Activated CD4-positive, alpha-beta T cell treated with anti-CD3 and anti-CD28 coated beads, Interleukin-2, Interleukin-6, amounts not matched to agents 100 ng/mL and 50 ng/mL, durations not matched to agents 16 hours and 8 hours (primary cell): ENCODE measurements at regions not wholly inside any gene's neighbourhood (a gene's known extent, or its start where the extent isn't known, plus 50 kb on each side); places are given as distances from the start of the nearest gene placed in this dataset.
A peak's percentile ranks its signal among the peaks of the same experiment; 100 is the strongest.

ENCODE experiments used
- DNase-seq: peaks from one replicate; pipeline ENCODE4 v3.0.0-alpha.2; 2020

DNA sequence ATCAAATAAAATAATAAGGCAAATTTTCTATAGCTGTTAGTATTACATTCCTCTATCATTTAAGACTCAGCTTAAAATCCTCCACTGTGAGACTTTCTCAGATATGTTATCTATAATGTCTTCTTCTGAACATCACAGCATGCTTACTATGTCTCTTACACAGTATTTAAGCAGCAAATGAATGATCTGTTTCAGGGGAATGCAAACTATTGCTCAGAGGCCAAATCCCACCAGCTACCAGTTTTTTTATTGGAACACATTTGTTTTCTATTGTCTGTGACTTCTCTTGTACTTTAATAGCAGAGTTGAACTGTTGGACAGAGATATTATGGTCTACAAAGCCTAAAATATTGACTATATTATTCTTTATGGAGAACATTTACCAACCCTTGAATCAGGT is 59.6 kb downstream of the C3orf38 start:
- no peak for DNase-seq

DNA sequence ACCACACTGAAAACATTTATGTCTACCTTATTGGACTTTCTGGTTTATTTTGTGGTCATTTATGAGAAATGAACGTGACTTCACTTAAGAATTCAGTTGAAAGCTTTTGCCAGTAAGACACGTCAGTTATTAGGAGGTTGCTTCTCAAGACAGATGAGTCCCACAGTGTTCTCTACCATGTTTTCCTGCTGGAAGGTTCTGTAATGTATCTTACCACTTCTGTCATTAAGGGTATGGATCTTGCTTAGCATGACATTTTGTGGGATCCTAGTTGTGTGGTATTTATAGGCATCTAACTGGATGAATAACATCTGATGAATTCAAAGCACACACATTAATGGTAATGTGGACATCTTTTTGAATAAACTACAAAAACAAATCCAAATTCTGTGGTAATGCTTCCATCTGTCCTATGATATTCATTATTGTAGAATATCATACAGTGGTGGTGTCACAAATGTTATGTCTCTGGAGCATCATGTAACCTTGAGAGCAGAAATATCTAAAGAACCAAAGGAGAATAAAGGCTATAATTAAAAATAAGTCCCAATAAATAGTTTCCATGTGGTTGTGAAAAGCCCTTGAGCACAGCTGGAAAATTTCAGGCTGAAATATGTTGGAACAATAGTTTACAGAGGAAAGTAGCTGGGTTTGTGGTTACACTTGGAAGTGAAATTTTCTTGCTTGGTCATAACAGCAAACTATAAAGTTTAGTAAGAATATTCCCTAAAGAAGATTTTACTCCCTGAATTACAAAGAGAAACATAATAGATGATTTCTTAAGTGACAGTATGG is 61.5 kb downstream of the C3orf38 start:
- no peak for DNase-seq

DNA sequence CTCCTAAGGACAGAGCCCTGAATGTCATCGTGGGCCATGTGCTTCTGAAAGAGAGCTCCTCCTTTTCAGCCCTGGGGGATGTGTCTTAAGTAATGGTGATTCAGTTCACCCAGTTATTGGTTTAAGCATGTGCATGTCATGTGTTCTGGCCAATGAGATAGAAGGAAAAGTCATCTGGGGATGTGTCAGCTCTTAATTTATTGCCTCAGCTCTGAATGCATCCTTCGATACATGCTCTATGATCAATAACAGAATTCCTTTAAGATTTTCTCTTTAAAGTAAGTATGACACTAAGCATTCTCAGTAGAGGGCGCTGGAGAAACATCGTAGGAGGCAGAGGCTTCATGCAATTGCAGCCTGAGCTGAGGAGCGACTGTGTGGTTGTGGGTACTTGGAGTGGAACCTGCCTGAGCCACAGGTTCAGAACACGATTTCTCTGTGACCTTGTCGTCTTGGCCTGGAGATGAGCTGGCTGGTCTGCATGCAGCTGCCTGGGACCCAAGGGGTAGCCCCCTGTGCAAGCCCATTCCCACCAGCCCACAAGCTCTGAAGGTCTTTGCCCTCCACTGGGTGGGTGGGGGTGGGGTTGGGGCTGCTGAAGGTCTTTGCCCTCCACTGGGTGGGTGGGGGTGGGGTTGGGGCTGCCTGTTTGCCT is 69.5 kb downstream of the C3orf38 start:
- DNase-seq, result peak; percentile 41

DNA sequence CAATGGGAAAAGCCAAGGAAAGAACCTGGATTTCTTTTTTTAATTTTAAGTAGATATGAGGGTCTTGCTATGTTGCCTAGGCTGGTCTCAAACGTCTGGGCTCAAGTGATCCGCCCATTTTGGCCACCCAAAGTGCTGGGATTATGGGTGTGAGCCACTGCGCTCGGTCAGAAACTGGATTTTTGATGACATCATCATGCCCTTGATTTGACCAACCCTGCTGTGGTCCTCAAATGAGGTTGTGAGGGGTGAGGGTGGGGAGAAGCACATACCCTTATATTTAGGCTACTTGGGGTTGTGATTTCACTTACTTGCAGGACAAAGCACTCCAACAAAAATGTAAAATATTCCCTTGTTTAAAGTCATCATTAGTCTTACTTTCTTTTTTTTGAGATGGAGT is 70.4 kb downstream of the C3orf38 start:
- no peak for DNase-seq

DNA sequence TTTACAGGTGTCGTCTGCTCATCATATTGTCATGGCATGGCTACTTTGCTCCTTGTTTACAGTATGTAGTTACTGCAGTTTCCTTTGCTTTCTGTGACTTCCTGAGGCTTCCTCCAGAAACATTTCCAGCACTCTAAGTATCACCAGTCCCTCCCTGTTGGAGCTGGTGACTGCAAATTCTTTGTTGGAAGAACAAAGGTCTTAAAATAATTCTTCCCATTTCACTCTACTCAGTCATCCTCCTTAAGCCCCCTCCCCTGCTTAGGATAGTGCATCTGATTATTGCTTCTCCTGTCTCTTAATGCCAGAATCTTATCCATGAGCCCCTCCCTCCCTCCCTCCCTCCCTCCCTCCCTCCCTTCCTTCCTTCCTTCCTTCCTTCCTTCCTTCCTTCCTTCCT is 72.0 kb downstream of the C3orf38 start:
- DNase-seq, result no peak

DNA sequence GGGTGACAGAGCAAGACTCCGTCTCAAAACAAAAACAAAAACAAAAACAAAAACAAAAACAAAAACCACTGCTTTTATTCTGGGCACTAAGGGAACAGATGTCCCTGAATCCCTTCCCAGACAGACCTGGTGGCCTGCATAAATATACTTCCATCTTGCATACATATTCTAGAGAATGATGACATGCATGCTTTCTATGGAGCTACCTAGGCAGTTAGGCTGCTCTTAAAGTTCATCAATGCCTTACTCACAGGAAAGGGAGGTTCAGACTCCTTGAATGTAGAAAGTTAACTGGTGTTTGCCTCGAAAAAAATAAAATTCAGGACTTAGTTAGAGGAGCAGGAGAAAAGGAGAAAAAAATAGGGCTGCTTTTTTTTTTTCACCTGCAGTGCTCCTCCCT is 72.6 kb downstream of the C3orf38 start:
- no peak for DNase-seq

DNA sequence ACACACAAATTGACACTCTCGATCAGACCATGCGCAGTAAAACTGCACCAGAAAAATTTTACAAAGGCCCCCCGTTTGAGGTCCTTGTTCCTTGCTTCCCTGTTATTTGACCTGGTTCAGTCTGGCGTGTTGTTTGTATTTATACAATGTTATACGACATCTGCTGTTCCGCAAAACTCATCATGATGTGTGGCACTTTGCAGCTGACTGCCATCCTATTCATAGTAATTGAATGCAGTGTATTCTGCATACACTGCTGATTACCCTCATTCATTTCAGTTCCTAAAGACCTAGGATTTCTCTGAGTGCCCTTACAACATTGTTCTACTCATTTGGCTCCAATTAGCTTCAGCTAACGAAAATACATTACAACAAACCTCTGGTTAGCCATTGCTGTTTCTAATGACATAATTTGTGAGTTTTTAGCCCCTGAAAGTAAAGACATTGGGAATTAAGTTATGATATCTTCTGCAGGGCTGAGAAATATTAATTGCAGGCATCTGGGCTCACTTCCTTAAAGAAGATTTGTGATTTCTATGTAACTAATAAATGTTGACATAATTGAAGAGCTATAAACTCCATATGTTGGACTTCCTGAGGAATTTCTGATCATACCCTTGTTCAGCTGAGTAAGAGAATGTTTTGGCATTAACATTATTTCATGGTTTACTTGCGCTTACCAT is 75.7 kb downstream of the C3orf38 start:
- no peak for DNase-seq

DNA sequence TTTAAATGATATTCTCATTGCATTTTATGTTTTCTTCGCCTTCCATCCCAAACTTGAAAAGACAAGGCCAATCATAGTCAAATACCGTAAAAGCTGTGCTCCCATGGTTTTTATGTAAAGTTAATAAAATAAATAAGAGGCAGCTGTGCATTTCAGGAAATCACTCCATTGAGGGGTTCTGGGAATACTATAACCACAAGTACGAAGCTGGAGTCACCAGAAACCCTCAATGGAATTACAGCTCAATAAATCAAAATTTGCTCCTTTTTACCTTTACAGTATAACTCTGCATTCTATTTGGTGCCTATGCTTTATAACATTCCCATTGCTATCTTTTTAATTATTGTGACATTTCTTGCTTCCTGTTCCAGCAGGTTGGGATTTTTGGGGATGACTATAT is 77.2 kb downstream of the C3orf38 start:
- no peak for DNase-seq

DNA sequence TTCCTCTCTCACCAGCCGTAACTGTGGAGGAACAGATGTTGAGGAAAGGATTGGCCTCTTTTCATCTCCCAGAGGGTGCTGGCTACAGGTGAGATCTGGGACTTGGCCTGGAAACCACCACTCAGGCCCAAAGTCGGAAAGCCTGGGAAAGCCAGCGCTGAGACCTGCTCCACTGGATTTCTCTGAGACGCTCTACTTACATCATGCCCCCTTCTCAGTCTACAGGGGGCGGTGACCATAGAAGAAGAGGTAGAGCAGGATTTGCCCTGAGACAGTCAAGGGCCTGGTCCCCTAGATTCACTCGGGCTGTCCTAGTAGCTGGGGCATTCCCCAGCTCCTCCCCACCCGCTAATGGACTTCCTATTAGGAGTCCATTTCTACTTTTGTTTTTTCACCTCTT is 80.9 kb downstream of the C3orf38 start:
- DNase-seq, result no peak

DNA sequence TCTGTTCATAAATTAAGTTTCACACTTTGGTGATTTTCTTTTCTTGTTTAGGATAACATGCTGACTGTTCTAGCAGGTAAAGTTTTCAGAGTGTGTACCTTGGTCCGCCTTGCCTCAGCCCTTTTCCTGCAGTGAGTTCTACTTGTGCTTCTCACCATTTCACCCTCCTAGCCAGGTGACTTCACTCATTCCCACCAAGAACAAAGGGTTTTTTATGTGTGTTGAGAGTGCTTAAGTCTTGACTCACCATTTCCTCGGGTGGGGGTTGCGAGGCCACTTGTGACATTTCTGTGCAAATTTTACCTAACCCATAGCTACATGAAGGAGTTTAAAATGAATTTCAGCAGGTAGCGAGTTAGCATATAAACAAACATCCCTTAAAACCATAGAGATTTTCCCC is 81.4 kb downstream of the C3orf38 start:
- no peak for DNase-seq

DNA sequence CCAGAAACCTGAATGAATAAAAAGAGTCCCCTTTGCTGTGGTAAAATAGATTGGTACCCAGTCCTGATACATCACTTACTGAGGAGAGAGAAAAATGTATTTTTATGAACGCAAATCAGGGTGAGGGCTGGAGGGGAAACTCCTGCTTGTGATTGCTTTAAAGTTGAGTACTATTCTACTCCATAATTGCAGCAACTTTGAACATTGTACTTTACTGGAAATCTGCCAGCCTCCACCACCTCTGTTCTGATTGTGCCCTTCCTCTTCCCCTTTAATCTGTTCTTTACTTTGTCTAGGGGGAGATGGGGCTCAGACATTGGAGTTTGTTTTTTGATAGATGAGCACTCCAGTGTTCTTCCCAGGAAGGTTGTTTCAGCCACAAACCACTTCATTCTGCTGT is 81.9 kb downstream of the C3orf38 start:
- no peak for DNase-seq

DNA sequence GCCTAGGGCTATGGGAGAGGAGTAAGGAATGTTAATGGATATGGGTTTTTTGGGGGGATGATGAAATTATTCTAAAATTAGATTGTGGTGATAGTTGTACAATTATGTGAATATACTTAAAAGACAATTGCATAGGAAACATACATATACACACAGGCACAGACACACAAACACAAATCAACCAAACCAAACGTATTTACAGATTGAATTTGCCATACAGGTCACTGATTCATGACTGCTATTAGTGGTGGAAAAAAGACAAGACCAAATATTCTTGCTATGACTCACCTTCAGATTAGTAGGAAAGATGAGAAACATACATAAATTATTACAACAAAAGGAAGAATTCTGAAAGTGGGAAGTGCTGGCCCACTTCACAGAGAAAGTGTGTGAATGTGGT is 85.3 kb downstream of the C3orf38 start:
- no peak for DNase-seq

DNA sequence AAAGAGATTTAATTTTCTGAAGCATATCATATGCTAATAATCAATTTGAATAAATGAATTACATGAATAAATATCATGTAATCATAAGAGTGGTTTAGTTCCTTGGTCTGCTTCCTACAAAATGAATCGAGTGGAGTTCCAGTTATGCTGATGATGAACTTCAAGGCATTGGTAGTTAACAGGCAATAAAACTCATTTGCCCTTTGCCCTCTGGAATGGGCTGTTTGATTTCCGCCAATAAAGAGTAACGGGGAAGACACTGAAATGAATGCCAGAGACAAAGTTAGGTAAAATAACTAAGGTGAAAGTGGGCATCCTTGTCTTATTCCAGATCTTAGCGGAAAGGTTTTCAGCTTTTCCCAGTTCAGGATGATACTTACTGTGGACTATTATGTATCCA is 90.1 kb downstream of the C3orf38 start:
- no peak for DNase-seq

DNA sequence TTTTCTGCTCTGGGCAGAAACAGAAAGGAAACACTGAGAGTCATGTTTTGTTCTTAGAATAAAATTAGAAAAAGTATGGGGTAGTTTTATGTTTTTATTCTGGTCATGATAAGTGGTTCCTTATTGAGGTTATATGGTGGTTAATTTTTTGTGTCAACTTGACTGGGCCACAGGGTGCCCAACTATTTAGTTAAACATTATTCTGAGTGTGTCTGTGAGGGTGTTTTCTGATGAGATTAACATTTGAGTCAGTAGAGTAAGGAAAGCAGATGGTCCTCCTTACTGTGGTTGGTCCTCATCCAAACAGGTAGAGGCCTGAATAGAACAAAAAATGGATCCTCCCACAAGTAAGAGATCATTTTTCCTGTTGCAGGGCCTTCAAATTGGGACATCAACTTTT is 98.9 kb downstream of the C3orf38 start:
- no peak for DNase-seq

DNA sequence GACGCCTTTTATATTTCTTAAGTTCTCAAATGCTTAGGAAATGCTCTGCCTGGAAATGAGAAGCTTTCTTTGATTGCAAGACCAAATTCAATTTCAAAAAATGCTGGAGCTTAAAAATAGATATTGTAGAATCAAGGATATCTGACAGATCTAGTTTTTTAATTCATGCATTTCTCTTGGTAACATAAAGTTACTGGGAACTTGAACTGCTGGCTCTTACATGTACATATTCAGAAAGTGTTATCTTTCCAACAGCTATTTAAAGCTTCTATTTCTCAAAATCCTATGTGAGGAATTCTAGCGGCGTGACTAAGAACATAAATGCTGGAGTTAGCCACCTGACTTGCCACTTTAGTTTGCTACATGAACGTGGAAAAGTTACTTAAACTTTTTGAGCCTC is 109.3 kb downstream of the C3orf38 start:
- DNase-seq, result no peak

DNA sequence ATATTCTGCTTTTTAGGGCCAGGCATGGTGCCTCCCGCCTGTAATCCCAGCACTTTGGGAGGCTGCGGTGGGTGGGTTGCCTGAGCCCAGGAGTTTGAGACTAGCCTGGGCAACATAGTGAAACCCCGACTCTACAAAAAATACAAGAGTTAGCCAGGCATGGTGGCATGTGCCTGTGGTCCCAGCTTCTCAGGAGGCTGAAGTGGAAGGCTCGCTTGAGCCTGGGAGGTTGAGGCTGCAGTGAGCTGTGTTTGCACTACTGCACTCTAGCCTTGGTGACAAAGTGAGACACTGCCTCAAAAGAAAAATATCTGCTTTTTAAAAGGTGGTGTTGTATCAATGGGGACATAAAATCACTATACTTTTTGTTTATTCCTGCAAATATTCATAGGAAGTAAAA is 112.8 kb downstream of the C3orf38 start:
- DNase-seq, result no peak

DNA sequence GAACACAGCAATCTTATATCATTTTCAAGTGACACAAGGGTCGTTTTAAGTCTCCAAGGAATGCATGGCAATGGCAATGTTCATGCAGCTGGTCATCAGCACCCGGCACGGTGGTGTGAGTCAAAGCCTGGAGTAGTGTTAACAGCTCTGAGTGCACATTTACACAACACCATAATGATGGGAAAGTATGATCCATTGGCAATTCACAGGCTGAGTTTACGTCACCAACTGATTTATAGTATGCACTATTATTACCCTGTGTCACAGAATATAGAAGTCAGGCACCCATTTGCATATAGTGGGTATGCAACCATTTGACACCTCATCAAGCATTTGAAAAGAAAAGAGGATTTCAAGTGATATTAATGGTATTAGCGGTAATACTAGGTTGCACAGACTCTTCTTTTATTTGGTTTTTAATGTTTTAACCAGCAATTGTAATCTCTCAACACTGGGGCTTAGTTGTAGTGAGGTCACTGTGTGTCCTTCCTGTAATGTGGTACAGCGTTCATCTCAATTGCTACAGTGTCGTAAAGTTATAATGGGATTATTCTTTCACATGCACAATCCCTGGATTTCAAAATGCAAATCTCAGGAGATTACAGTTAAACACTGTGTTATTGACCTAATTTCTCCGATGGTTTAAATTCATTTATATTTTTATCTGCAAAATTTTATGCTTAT is 113.8 kb downstream of the C3orf38 start:
- DNase-seq, result no peak

DNA sequence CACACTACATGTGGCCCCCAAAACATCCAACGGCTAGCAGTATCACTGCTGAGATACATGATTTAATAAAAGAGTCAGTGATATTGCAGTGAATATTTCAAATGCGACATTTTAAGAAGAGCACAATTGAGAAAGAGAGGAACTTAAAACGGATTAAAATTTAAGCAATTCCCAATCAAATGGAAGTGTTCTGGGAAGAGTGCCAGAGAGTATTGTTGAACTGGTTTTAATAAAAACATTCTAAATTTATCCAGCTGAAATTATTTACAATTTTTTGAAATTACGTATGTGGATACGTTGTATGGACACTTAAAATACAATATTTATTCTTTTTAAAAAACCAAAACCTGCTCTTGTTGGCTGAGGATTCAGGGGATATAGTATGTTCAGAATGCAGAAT is 117.7 kb downstream of the C3orf38 start:
- no peak for DNase-seq

DNA sequence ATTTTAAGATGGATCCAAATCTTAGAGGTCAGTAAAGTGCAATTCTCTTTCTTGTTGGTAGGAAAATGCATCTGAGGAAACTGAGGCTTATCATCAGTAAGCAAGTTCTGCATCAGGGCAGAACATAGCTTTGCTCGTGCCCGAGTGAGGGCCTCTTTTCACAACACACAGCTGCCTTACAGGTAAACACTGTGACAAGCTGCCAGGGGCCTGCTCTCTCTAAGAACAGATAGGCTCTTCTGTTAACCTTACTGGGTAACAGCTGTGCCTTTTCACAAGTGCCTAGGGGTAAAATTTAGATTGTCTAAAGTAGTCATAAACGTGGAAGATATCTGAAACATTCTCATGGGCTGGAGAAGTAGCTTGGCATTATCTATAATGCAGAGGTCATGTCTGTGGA is 118.1 kb downstream of the C3orf38 start:
- DNase-seq, result no peak

DNA sequence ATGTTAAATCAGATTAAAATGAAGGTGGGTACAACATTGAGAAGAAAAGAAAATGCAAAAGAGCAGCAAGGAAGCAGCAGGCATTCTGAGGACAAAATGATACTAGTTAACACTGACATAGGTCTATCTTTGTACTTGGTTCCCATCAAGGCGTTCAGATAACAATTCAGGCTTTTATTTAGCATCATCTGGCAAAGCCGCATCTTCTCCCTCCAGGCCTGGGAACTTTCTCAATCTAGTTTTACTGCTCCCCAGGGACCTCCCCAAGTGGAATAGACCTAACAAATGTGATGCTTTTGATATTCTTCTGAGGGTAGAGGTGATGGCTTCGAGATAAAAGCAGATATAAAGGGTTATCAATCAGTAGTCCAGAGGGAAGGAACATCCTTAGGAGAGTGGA is 130.6 kb downstream of the C3orf38 start:
- no peak for DNase-seq

DNA sequence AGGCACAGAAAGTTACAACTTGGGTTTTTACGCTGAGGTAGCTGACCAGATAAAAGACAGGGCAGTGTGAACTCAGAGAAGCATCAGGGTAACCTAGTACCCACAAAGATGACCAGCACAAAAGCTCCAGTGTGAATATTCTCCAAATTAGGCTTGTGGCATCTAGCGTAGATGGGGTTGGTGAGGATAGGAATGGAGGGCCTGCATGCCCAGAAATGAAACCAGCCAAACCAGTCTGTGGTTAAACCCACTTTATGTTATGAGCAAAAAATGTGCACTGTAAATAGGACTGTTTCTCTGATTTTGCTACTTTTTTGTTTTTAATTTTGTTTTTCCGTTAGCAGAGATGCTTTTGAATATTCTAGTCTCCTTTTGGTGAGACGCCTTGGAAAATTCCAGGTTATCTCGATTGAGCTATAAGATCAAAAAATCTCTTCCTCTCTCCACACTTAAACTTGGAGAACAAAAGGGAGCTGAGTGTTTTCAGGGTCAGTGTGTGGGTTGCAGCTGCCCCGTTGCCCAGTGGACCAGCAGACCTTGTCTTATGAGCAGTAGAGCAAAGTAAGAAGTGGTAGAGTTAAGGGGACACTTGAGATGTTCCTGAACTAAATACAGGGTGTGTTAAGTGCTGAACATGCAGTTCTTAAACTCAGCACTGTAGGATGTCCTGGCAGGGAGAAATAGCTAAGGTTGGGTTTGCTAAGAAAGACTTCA is 132.9 kb downstream of the C3orf38 start:
- DNase-seq, result no peak

DNA sequence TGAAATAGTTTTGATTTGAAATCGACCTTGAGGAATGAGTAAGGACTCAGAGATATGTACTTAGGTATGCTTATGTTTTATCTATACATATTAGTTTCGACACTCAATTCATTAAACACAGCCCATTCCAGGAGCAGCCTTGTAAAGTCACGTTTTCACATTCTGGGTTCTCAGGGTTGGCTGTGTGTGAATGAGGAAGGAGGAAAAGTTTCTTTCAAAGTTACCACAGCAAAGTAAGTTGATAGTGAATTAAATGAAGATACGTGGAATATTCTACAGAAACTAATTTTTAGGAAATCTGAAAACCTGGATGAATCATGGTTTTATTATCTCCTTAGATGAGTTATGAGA is 133.5 kb downstream of the C3orf38 start:
- DNase-seq, result no peak

DNA sequence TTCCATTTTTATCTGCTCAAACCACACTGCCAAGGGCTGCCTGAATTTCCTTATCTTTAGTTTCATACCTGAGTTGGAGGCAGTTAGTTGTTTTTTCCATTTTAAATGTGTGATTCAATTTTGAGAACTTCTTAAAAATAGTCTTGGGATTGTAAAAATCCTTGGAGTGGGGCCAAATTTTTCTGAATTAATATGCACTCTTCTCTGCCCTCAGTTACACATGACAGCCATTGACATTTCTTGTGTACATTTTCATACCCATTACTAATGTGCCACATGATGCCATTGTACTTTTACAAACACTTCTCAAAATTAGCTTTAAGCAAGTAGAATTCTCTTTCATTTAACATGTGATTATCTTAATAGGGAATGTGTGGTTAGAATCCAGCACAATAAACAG is 141.7 kb downstream of the C3orf38 start:
- no peak for DNase-seq
